ENCODE measurements at regions not wholly inside any gene's neighbourhood (a gene's known extent, or its start where the extent isn't known, plus 50 kb on each side); places are given as distances from the start of the nearest gene placed in this dataset.
A peak's percentile ranks its signal among the peaks of the same experiment; 100 is the strongest.

- DNase-seq (ENCODE audit: low read depth), result no peak
- no peak for TF ChIP-seq CTCF (IDR thresholded peaks at IDR 0.05; ENCODE audit: low read length, missing control alignments)
- no peak overlapping the region for H3K4me3 ChIP-seq (replicated peaks; ENCODE audit: low read depth, low read length)
Measured at GRCh38 chr7:47652591-47652990, 70.7 kb upstream of the TNS3 start.

- peak; percentile 99 for DNase-seq (ENCODE audit: low read depth)
- no peak overlapping the region for H3K4me3 ChIP-seq (replicated peaks; ENCODE audit: low read depth, low read length)
- TF ChIP-seq CTCF (IDR thresholded peaks at IDR 0.05; ENCODE audit: low read length, missing control alignments), result no peak
Measured at GRCh38 chr7:47651355-47652317, 69.7 kb upstream of the TNS3 start.

- TF ChIP-seq CTCF (IDR thresholded peaks at IDR 0.05; ENCODE audit: low read length, missing control alignments), result no peak
- no peak overlapping the region for H3K4me3 ChIP-seq (replicated peaks; ENCODE audit: low read depth, low read length)
- DNase-seq (ENCODE audit: low read depth), result no peak
Measured at GRCh38 chr7:47649919-47650318, 68.0 kb upstream of the TNS3 start.

- H3K4me3 ChIP-seq (replicated peaks; ENCODE audit: low read depth, low read length), result no peak overlapping the region
- peak; percentile 81 for DNase-seq (ENCODE audit: low read depth)
- no peak for TF ChIP-seq CTCF (IDR thresholded peaks at IDR 0.05; ENCODE audit: low read length, missing control alignments)
Measured at GRCh38 chr7:47648275-47648925, 66.5 kb upstream of the TNS3 start.

GRCh38 chr7:47647918-47648250 lies 66.0 kb upstream of the TNS3 start:
- DNase-seq (ENCODE audit: low read depth), result no peak
- TF ChIP-seq CTCF (IDR thresholded peaks at IDR 0.05; ENCODE audit: low read length, missing control alignments), result no peak
- H3K4me3 ChIP-seq (replicated peaks; ENCODE audit: low read depth, low read length), result no peak overlapping the region

GRCh38 chr7:47647181-47647917 lies 65.4 kb upstream of the TNS3 start:
- no peak for DNase-seq (ENCODE audit: low read depth)
- no peak overlapping the region for H3K4me3 ChIP-seq (replicated peaks; ENCODE audit: low read depth, low read length)
- TF ChIP-seq CTCF (IDR thresholded peaks at IDR 0.05; ENCODE audit: low read length, missing control alignments), result no peak
